Kidney epithelial cell (primary cell): ENCODE measurements at regions not wholly inside any gene's neighbourhood (a gene's known extent, or its start where the extent isn't known, plus 50 kb on each side); places are given as distances from the start of the nearest gene placed in this dataset.
"Not testable (repeated sequence)": the region's sequence is repeated elsewhere in the genome, so short reads cannot be mapped to it uniquely, and the experiment has no call there.

ENCODE experiments used
- DNase-seq: peaks from one replicate; pipeline ENCODE4 v3.0.0-alpha.2; 2010; ENCODE audit warnings: low read depth
- H3K27me3 ChIP-seq: 2 replicates; pipeline ENCODE4 v1.6.0; 2011; ENCODE audit warnings: low read length; ENCODE audit not compliant: control insufficient read depth, insufficient read depth
- H3K36me3 ChIP-seq: 2 replicates; pipeline ENCODE4 v1.5.1; 2011; ENCODE audit warnings: low read length; ENCODE audit not compliant: control insufficient read depth, insufficient read depth
- H3K4me3 ChIP-seq: 2 replicates; pipeline ENCODE4 v1.5.1; 2011; ENCODE audit warnings: low read depth, mild to moderate bottlenecking, control low read depth, low read length
- CTCF ChIP-seq: IDR thresholded peaks from 2 replicates; pipeline ENCODE4 v1.5.1; 2011; ENCODE audit warnings: mild to moderate bottlenecking, moderate library complexity, low read length, control low read depth, inconsistent platforms; ENCODE audit not compliant: insufficient read depth, poor library complexity, severe bottlenecking

- Histone ChIP-seq H3K4me3 (no peak overlapping the region), H3K27me3 (no peaks in the 10 kb centered on the region), H3K36me3 (no peaks in the 10 kb centered on the region)
- no peak for TF ChIP-seq CTCF
- DNase-seq = no peak
Observed at GRCh38 chr6:112441607-112442006, 94.5 kb downstream of the RFPL4B start.

- no peak for TF ChIP-seq CTCF
- DNase-seq = no peak
Observed at GRCh38 chr6:112443179-112444065, 96.3 kb downstream of the RFPL4B start.

GRCh38 chr6:112448786-112449185, 101.7 kb downstream of the RFPL4B start:
- H3K36me3 ChIP-seq, H3K27me3 ChIP-seq, H3K4me3 ChIP-seq, DNase-seq: not testable (repeated sequence)

More at GRCh38 chr6:112443179-112444065, 96.3 kb downstream of the RFPL4B start:
- Histone ChIP-seq H3K4me3 (no peak overlapping the region), H3K27me3 (no peaks in the 10 kb centered on the region), H3K36me3 (no peaks in the 10 kb centered on the region)

GRCh38 chr6:112450663-112451062, 103.5 kb downstream of the RFPL4B start:
- no peak for TF ChIP-seq CTCF
- Histone ChIP-seq H3K27me3 (no peaks in the 10 kb centered on the region), H3K36me3 (no peaks in the 10 kb centered on the region), H3K4me3 (no peak overlapping the region)
- no peak for DNase-seq

- TF ChIP-seq CTCF = no peak
- H3K27me3 ChIP-seq = no peaks in the 10 kb centered on the region
- no peak overlapping the region for H3K4me3 ChIP-seq
- DNase-seq = no peak
- no peaks in the 10 kb centered on the region for H3K36me3 ChIP-seq
Observed at GRCh38 chr6:112457886-112458285, 110.8 kb downstream of the RFPL4B start.

- Histone ChIP-seq H3K36me3 (no peaks in the 10 kb centered on the region), H3K27me3 (no peaks in the 10 kb centered on the region), H3K4me3 (no peak overlapping the region)
- no peak for TF ChIP-seq CTCF
- DNase-seq = no peak
Observed at GRCh38 chr6:112459758-112460304, 112.7 kb downstream of the RFPL4B start.
